Endodermal cell (in vitro differentiated cells): ENCODE measurements at regions not wholly inside any gene's neighbourhood (a gene's known extent, or its start where the extent isn't known, plus 50 kb on each side); places are given as distances from the start of the nearest gene placed in this dataset.

Experiments used
- DNase-seq: peaks from one replicate; pipeline ENCODE4 v3.0.0-alpha.2; 2017
- H3K27ac ChIP-seq: 2 replicates; pipeline ENCODE4 v1.5.1; 2013; ENCODE audit warnings: mild to moderate bottlenecking, low read depth, low read length, moderate library complexity
- H3K27me3 ChIP-seq: 2 replicates; pipeline ENCODE4 v1.6.1; 2013; ENCODE audit warnings: mild to moderate bottlenecking, low read length, moderate library complexity; ENCODE audit not compliant: insufficient read depth, control insufficient read depth, poor library complexity, severe bottlenecking
- H3K36me3 ChIP-seq: 2 replicates; pipeline ENCODE4 v1.7.0; 2013; ENCODE audit warnings: mild to moderate bottlenecking, low read length, moderate library complexity; ENCODE audit not compliant: control insufficient read depth, insufficient read depth
- H3K4me1 ChIP-seq: one replicate; pipeline ENCODE4 v1.7.0; 2013; ENCODE audit warnings: low read length; ENCODE audit not compliant: control insufficient read depth, insufficient read depth
- H3K4me3 ChIP-seq: 2 replicates; pipeline ENCODE4 v1.5.1; 2013; ENCODE audit warnings: mild to moderate bottlenecking, low read length, moderate library complexity
- H3K9ac ChIP-seq: 2 replicates; pipeline ENCODE4 v1.6.1; 2013; ENCODE audit warnings: mild to moderate bottlenecking, low read length, moderate library complexity; ENCODE audit not compliant: poor library complexity, severe bottlenecking; ENCODE audit errors: extremely low read depth
- H3K9me3 ChIP-seq: 2 replicates; pipeline ENCODE4 v1.6.1; 2013; ENCODE audit warnings: mild to moderate bottlenecking, low read length, moderate library complexity; ENCODE audit not compliant: control insufficient read depth
- H3K27ac Mint-ChIP-seq: 2 replicates; pipeline ENCODE4 v1.8.0; 2020; ENCODE audit warnings: mixed read lengths
- H3K27me3 Mint-ChIP-seq: 2 replicates; pipeline ENCODE4 v1.8.0; 2021; ENCODE audit warnings: mild to moderate bottlenecking, mixed read lengths; ENCODE audit not compliant: insufficient read depth
- H3K36me3 Mint-ChIP-seq: 2 replicates; pipeline ENCODE4 v1.8.0; 2020; ENCODE audit warnings: low read depth, mixed read lengths
- H3K4me1 Mint-ChIP-seq: 2 replicates; pipeline ENCODE4 v1.8.0; 2020; ENCODE audit warnings: mixed read lengths
- H3K4me3 Mint-ChIP-seq: 2 replicates; pipeline ENCODE4 v1.8.0; 2020; ENCODE audit warnings: mild to moderate bottlenecking, moderate library complexity, mixed read lengths
- H3K9me3 Mint-ChIP-seq: 2 replicates; pipeline ENCODE4 v1.8.0; 2020; ENCODE audit warnings: mild to moderate bottlenecking, mixed read lengths
- CTCF ChIP-seq: fragments of 200-600 bp; sonication (generic); conservative IDR thresholded peaks from 2 replicates; pipeline ENCODE4 v1.5.0; 2021; ENCODE audit warnings: antibody characterized with exemption, mild to moderate bottlenecking
- WGBS, 2 experiments: methylation state at CpG; one replicate each; pipeline versions ENCODE4 v1.1.5 to v1.1.7; 2013; ENCODE audit warnings: missing lambda C conversion rate in 2 of 2, mixed read lengths in 1 of 2; ENCODE audit not compliant: insufficient coverage in 1 of 2, insufficient read length in 1 of 2; 5-methylcytosine and 5-hydroxymethylcytosine counted together

GRCh38 chr2:148590612-148591011, 53.9 kb upstream of the EPC2 start:
- peaks cover 12% of the 10 kb centered on the region for H3K4me1 Mint-ChIP-seq
- no peak overlapping the region for H3K4me3 Mint-ChIP-seq
- no peak for DNase-seq
- Histone ChIP-seq H3K4me1 (no peaks in the 10 kb centered on the region), H3K4me3 (no peak overlapping the region), H3K27ac (no peak overlapping the region), H3K9ac (no peak overlapping the region), H3K36me3 (no peaks in the 10 kb centered on the region), H3K27me3 (no peaks in the 10 kb centered on the region), H3K9me3 (no peaks in the 10 kb centered on the region)
- H3K27me3 Mint-ChIP-seq: peaks cover 3% of the 10 kb centered on the region
- H3K9me3 Mint-ChIP-seq: no peaks in the 10 kb centered on the region
- TF ChIP-seq CTCF: no peak
- H3K27ac Mint-ChIP-seq: no peak overlapping the region
- no peaks in the 10 kb centered on the region for H3K36me3 Mint-ChIP-seq
- 88 to 91% methylated on average over 1 to 2 of the region's 2 CpGs for WGBS, 2 experiments

GRCh38 chr2:148592791-148593190, 51.8 kb upstream of the EPC2 start:
- Histone ChIP-seq H3K4me1 (no peaks in the 10 kb centered on the region), H3K27me3 (no peaks in the 10 kb centered on the region), H3K9me3 (no peaks in the 10 kb centered on the region), H3K27ac (no peak overlapping the region), H3K4me3 (no peak overlapping the region), H3K9ac (no peak overlapping the region), H3K36me3 (no peaks in the 10 kb centered on the region)
- H3K36me3 Mint-ChIP-seq: no peaks in the 10 kb centered on the region
- no peak overlapping the region for H3K4me3 Mint-ChIP-seq
- no peaks in the 10 kb centered on the region for H3K9me3 Mint-ChIP-seq
- H3K4me1 Mint-ChIP-seq: peaks cover 8% of the 10 kb centered on the region
- 86 to 96% methylated on average over 3 of the region's 3 CpGs for WGBS, 2 experiments
- DNase-seq: no peak
- peaks cover 3% of the 10 kb centered on the region for H3K27me3 Mint-ChIP-seq
- TF ChIP-seq CTCF: no peak
- no peak overlapping the region for H3K27ac Mint-ChIP-seq

DNA sequence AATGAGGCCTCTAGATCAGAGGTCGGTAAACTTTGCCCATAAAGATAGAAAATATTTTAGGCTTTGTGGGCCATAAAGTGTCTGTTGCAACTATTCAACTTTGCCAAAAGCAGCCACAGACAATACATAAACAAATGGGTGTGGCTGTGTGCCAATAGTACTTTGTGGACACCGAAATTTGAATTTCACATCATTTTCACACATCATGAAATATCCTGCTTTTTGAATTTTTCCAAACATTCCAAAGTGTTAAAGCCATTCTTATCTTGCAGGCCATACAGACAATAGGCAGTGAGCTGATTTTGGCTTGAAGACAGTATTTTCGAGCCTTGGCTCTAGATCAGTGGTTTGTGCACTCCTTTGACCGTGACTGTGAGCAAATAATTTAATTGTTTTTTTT, 51.1 kb upstream of the EPC2 start:
- Mint-ChIP-seq H3K4me1 (peaks cover 8% of the 10 kb centered on the region), H3K4me3 (no peak overlapping the region), H3K36me3 (no peaks in the 10 kb centered on the region), H3K9me3 (no peaks in the 10 kb centered on the region), H3K27ac (no peak overlapping the region), H3K27me3 (peaks cover 7% of the 10 kb centered on the region)
- H3K27ac ChIP-seq: no peak overlapping the region
- H3K27me3 ChIP-seq: no peaks in the 10 kb centered on the region
- no peaks in the 10 kb centered on the region for H3K4me1 ChIP-seq
- 95 to 100% methylated on average over 2 to 4 of the region's 4 CpGs for whole genome bisulfite sequencing, 2 experiments
- H3K9ac ChIP-seq: no peak overlapping the region
- no peak overlapping the region for H3K4me3 ChIP-seq
- H3K36me3 ChIP-seq: no peaks in the 10 kb centered on the region
- no peak for DNase-seq
- no peak for TF ChIP-seq CTCF
- H3K9me3 ChIP-seq: no peaks in the 10 kb centered on the region
